ENCODE measurements at regions not wholly inside any gene's neighbourhood (a gene's known extent, or its start where the extent isn't known, plus 50 kb on each side); places are given as distances from the start of the nearest gene placed in this dataset.

- no peak for DNase-seq (ENCODE audit: low read depth)
These were observed 768.8 kb upstream of the SLC35B3 start for GRCh38 chr6:9204171-9204570.

GRCh38 chr6:9200712-9201111, 765.4 kb upstream of the SLC35B3 start:
- DNase-seq (ENCODE audit: low read depth), result no peak

DNA sequence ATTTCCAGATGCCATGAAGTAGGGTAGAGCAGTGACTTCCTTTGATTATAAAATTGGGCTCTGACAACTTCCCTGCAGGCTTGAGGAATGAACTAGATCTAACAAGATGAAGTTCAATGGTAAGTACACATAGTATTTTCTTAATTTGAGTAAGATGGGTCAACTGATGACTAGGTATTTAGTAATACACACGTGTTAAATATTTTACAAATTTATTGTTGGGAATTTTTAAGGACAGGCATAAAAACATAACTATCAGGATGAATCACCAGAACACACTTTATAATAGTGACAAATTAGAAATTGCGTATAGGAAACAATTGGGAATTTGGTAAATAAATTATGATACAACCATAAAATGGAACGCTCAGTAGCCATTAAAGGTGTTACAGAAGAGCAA, 762.4 kb upstream of the SLC35B3 start:
- DNase-seq (ENCODE audit: low read depth), result no peak

GRCh38 chr6:9195322-9195721, 760.0 kb upstream of the SLC35B3 start:
- DNase-seq (ENCODE audit: low read depth), result no peak

GRCh38 chr6:9192405-9192909, 757.1 kb upstream of the SLC35B3 start:
- DNase-seq (ENCODE audit: low read depth), result no peak

DNA sequence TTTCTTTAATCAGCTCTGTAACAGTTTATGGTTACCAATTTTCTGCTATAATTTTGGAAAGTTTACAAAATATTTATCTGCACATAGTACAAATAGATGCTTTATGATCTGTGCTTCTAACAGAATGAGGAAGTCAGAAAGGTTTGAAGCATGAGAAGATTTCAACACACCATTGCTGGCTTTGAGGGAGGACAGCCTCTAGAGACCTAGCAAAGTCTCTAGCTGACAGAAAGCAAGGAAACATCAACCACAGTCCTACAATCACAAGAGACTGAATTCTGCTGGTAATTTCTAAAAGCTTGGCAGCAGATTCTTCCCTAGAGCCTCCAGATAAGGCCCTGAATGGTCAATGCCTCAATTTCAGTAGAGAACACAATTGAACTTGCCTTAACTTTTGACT, 750.8 kb upstream of the SLC35B3 start:
- DNase-seq (ENCODE audit: low read depth), result no peak

DNA sequence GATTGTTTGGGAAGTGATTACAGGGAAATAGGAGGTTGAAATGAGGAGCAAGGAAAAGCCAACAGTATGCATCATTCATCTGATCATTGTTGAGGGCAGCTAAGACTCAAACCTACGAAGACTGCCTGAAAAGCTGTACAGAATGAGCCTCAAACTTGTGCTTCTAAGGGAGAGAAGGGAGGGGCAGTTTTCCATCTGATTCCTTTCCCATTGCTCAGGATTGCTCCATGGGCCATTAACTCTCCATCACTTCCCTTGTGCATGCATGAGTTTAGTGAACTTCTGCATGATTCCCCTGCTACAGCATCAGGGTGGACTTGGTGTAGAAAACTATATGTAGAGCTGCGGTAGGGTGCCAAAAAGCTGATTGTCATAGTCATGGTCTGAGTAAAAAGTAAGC, 742.7 kb upstream of the SLC35B3 start:
- DNase-seq (ENCODE audit: low read depth), result no peak

GRCh38 chr6:9173229-9173628, 737.9 kb upstream of the SLC35B3 start:
- no peak for DNase-seq (ENCODE audit: low read depth)

DNA sequence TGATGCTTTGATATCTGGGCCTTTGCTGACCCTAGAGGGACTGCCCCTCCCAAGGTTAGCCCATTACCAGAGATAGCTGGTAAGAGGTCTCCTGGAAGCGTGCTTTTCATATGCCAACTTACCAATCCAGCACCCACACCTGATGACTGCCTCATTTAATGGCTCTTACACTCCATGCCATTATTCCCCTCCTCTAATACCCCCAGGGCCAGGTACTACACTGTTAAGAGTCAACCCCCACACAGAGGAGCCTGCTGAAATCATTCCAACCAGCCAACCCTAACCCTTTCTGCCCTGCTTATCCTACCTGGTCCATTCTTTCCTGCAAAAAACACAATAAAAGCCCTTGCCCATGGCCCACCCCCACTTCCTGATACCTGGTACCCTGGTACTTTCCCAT, 736.8 kb upstream of the SLC35B3 start:
- DNase-seq (ENCODE audit: low read depth), result no peak

GRCh38 chr6:9168669-9169068, 733.3 kb upstream of the SLC35B3 start:
- DNase-seq (ENCODE audit: low read depth), result no peak

GRCh38 chr6:9161731-9162130, 726.4 kb upstream of the SLC35B3 start:
- DNase-seq (ENCODE audit: low read depth), result no peak

GRCh38 chr6:9159051-9159450, 723.7 kb upstream of the SLC35B3 start:
- no peak for DNase-seq (ENCODE audit: low read depth)

GRCh38 chr6:9155836-9156235, 720.5 kb upstream of the SLC35B3 start:
- DNase-seq (ENCODE audit: low read depth), result no peak

DNA sequence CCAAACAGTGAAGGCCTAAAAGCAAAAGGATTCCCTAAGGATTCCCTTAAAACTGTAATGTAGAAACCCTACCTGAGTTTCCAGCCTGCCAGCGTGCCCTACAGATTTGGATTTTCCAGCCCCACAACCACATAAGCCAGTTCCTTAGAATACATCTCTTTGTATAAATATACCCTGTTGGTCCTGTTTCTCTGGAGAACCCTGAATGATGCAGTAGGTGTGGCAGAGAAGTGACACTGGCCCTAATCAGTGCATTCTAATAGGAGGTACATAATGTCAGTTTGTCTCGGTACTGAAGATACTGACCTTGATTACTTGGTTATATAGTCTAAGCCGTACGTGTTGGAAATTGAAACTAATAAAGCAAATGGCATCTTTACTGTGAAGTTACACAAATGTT, 707.8 kb upstream of the SLC35B3 start:
- DNase-seq (ENCODE audit: low read depth), result no peak

DNA sequence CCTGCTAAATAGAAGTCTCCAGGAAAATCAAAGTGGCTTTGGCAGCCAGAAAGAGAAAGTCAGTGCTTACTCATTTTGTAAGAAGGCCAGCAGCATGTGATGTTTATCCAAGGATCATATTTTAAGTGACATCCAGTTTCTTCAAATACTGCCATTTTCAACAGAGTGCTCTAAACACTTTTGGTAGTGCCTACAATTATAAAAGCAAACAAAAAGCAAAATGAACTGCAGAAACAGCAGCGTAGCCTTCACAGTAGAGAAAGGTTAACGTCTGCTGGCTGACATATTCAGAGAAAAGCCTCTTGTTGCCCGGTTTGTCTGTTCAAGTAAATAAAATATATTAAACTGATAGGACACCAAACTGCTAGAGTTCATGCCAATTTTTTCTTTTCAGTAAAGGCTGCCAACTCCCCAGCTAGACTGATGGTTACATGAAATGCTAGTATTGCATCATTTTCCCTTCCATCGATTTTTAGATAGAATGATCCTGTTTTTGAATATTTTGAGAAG, 705.7 kb upstream of the SLC35B3 start:
- no peak for DNase-seq (ENCODE audit: low read depth)

DNA sequence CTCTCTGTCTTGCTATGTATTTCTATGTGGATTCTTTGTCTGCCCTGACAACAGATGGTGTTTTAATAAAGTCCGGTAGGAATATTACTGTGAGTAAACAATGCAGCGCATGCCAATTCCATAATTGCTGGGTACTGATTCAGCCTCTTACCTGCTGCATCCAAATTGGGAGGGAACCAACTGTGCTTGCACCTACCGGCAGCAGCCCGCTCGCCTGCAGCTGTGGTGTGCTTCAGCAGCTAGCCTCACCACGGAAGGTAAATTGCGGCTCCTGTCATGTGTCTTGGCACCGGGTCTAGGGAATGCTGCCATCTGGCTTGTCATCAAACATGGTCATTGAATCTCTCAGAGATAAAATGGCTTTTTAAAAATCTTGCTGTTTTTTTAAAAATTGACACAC, 704.8 kb upstream of the SLC35B3 start:
- no peak for DNase-seq (ENCODE audit: low read depth)

GRCh38 chr6:9139746-9140145, 704.4 kb upstream of the SLC35B3 start:
- no peak for DNase-seq (ENCODE audit: low read depth)

- DNase-seq (ENCODE audit: low read depth), result no peak
These were observed 703.6 kb upstream of the SLC35B3 start for GRCh38 chr6:9138936-9139335.

GRCh38 chr6:9136141-9136822, 700.9 kb upstream of the SLC35B3 start:
- no peak for DNase-seq (ENCODE audit: low read depth)

- no peak for DNase-seq (ENCODE audit: low read depth)
These were observed 696.3 kb upstream of the SLC35B3 start for GRCh38 chr6:9131616-9132015.

DNA sequence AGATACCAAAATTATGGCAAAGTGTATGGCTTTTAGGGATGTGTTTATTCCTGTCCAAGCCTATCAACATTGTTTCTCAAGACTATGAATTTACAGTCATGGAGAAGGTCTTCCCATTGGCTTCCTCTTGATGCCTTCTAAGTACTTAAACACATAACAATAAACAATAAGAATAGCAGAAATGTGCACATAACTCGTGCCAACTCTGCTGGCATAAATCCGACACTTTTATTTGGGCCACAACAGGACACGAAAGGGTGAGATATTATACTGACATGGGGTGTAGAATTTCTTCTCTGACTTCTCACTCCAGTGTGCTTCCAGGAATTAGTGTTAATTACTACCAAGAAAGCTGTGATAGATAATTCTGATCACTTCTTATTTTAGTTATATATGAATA, 695.9 kb upstream of the SLC35B3 start:
- DNase-seq (ENCODE audit: low read depth), result no peak

DNA sequence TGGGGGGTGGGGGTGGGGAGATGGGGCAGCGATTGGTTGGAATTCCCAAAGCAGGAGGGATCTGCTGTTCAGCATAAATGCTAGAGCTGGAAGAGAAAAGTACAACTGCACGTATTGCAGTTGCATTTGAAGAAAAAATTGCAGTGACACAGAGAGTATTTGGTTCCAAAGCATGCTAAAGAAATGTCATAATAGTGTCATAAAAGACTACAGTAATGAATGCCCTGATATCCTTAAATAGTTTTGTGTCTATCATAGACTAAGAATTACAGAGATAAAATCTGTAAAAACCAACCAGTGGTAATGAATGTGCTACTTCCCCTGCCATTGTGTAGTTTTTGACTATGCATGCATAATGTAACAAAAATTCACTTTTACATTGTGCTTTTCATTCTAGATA, 693.6 kb upstream of the SLC35B3 start:
- DNase-seq (ENCODE audit: low read depth), result no peak

GRCh38 chr6:9126878-9127560, 691.7 kb upstream of the SLC35B3 start:
- DNase-seq (ENCODE audit: low read depth), result no peak
